CD4-positive, alpha-beta T cell treated with Interferon alpha-2 for 1 hour (primary cell): ENCODE measurements at regions not wholly inside any gene's neighbourhood (a gene's known extent, or its start where the extent isn't known, plus 50 kb on each side); places are given as distances from the start of the nearest gene placed in this dataset.

Experiments
- DNase-seq, 2 donors: peaks; one replicate each; pipeline ENCODE4 v3.0.0-alpha.2; 2020 to 2022

DNA sequence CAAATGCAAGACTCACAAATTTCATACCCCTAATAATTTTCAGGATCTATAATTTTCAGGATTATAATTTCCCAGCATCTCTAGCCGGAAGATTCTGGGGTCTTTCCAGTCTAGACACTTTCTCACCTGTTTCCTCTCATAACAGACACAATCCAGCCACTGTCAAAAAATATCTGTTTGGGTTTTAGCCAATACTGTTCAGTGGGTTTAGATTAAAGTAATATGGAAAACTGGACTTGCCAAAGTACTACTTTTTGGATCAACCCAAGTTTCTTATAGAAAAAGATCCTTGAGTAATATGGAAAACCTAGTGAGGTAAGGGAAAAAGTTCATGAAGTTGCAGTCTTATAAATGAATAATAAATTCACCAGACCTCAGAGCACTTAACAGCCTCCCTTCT is 62.1 kb upstream of the NEBL start:
- no peak for DNase-seq

DNA sequence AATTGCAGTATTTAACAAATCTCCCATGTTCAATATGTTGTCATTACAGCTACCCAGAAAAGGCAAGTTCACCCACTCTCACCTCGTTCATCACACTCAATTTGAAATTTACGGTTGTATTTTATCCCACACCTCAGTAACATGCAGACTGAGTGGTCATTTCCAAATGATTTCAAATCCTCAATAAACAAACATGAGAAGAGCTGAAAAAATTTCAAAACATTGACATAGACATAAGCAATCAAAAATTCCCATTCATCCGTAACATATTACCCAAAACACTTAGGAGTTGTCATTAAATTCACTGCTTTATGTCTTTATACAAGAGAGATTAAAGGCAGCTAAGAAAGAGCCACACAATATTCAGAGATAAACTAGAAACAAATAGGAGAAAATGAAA is 61.7 kb upstream of the NEBL start:
- DNase-seq = no peak

DNA sequence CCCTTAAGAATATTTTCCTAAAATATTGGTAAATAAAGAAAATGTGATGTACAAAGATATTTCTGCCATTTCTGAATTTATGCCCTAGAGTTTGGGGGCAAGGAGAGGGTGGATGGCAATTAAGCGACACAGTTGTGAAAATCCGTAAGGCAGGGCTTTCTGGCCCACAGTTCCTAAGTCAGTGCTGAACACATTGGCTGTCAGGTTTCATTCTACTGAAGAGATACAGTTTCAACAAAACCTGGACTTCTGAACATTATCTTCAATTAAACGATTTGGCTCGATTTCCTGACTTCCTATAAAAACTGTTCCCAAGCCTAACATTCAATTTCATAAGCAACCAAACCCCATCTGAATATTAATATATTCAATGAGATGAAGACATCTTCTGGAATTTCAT is 61.1 kb upstream of the NEBL start:
- no peak for DNase-seq

DNA sequence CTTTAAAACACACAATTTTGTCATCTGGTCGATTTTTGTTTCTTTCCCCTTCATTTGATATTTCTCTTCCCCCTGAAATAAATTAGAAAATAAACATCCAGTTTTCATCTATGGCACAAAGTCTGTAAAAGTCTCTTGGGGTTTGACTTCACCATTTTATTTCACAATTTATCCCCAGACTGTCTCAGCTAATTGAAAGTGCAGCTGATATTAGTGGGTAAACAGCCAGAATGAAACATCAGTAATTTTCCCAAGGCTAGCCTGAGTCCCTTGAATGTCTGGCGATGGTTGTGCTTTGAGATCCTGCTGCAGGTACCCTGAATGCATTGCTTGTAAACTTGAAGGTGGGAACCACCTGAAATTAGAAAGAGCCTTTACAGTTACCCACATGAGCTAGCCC is 60.6 kb upstream of the NEBL start:
- no peak for DNase-seq

DNA sequence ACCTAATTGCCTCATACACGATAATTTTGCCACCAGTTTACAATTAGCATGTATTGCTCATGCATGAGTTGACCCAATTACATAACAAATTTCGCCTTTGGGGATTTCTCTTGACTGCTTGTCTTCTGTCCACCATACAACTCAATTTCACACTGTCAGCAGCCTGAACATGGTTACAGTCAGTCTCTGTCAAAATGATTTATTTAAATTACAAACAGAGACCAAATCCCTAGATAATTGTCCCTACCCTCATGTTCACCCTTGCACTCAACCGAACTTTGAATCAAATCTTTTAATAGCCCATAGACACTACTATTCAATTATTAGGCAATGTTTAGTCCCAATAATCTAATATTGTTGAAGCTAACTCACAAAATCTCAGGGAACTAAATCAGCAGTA is 59.7 kb upstream of the NEBL start:
- no peak for DNase-seq

DNA sequence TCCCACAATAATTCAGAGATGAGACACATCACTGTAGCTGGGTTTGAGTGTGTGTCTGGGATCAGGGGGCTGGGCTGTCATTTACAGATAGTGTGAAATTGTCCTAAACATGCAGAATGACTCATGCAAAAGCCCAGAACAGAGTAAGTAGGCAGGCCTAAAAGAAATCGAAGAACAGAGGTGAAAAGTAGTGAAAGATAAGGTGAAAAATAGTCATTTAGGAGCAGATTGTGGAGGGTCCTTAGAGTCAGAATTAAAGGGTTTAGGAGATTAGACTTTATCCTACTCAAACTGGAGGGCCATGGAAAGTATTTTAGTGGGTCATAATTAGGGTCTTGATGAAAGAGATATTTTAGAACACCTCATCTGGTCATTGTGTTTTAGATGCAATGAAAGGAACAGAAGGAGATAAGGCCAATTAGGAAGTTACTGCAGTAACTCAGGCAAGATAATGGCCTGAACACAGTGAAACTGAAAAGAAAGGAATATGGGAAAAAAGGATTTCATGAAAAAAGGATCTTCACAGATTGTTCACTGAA is 58.3 kb upstream of the NEBL start:
- no peak for DNase-seq

DNA sequence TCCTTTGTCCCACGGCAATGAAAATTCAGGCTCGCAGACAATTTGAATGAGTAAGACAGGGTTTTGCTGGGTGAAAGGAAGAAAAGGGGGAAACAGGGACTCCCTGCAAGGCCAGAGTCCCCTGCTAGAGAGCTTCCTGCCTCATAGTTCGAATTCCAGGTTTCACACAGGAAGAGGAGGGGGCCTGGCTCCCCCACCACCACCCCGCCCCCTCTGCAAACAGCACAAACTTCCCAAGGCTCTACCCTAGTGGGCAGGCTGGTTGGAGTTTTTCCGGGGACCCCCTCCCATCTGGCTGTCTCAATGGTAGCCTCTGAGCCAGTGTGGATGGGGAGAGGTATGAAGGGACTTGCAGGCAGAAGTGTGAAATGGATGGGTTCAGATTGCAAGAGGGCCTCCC is 57.4 kb upstream of the NEBL start:
- DNase-seq = no peak

DNA sequence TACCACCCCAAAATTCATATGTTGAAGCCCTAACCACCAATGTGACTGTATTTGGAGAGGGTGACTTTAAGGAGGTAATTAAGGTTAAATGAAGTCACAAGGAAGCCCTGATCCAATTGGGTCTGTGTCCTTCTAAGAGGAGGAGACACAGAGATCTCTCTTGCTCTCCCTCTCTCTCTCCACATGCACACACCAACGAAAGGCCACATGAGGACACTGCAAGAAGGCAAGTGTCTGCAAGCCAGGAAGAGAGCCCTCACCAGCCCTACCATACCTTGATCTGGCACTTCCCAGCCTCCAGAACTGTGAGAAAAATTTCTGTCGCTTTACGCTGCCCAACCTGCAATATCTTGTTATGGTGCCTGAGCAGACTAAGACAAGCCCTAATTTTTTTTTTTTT is 56.0 kb upstream of the NEBL start:
- no peak for DNase-seq

DNA sequence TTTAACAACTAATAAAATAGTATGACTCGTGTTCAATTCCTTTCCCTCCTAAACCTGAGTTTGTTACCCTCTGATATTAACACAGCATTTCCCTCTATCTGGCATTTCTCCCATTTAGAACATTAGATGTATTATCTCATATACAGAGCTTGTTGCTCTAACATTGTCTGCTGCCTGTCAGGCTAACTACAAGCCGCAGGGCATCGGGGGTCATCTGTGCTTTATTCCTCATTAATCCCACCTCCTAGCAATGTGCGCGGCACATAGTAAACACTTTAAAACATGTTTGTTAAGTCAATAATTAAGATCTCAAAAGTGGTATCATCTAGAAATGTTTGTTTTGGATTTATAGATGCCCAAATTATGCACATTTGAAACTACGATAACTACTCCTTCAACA is 52.9 kb upstream of the NEBL start:
- no peak for DNase-seq

DNA sequence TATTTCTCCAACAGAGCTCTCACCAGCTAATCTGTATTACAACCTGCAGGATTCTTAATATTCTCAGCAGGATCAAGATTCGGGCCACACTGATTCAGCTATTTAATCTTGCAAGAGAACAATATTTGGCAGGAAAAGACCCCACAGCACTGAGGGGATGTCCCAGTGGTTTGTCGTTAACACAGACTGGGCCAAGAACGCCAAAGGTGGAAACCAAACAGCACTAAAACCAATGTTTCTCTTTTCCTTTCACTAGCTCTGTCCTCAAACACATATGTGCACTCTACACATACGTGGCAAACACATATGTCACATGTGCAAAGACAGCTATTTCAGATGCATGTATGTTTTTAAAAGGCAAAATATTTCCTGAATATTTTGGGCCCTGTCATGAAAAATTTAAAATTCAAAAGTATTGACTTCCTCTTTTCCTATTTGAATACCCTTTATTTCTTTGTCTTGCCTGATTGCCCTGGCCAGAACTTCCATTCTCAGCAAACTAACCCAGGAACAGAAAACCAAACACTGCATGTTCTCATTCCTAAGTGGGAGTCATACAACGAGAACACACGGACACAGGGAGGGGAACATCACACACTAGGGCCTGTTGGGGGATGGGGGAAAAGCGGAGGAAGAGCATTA is 51.7 kb upstream of the NEBL start:
- DNase-seq = no peak
